SKM-1 treated with dmso at 0.1 percent for 144 hours (cell line): ENCODE measurements at regions not wholly inside any gene's neighbourhood (a gene's known extent, or its start where the extent isn't known, plus 50 kb on each side); places are given as distances from the start of the nearest gene placed in this dataset.

ENCODE experiments used
- DNase-seq: peaks from one replicate; lab custom pipeline; 2025; ENCODE audit not compliant: unreplicated experiment; lab: John Stamatoyannopoulos, UW

- DNase-seq: no peak
Observed at GRCh38 chr15:69828181-69828828, 269.4 kb downstream of the TLE3 start.

- DNase-seq: no peak
Observed at GRCh38 chr15:69829974-69830373, 267.7 kb downstream of the TLE3 start.

GRCh38 chr15:69830430-69830829, 267.3 kb downstream of the TLE3 start:
- no peak for DNase-seq

- no peak for DNase-seq
Observed at GRCh38 chr15:69830876-69831275, 266.8 kb downstream of the TLE3 start.

DNA sequence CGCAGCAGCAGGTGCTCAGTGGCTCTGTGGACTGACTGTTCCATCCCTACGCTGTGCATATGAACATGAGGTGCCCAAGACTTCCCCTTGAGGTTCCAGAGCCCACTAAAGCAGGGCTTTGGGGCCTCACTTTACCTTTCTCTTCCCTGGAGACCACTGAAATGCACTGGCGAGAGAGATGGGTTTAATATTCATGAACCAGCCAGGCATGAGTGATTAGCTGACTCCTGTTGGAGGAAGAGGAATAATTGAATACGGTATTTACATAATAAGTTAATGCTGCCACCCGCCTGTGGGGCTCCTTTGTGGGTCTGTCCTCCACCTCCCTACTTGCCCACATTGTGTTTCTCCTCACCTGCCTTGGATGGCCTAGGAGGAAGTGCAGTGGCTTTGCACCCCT, 263.4 kb downstream of the TLE3 start:
- no peak for DNase-seq

GRCh38 chr15:69834761-69835160, 263.0 kb downstream of the TLE3 start:
- no peak for DNase-seq

GRCh38 chr15:69836048-69836447, 261.7 kb downstream of the TLE3 start:
- no peak for DNase-seq

DNA sequence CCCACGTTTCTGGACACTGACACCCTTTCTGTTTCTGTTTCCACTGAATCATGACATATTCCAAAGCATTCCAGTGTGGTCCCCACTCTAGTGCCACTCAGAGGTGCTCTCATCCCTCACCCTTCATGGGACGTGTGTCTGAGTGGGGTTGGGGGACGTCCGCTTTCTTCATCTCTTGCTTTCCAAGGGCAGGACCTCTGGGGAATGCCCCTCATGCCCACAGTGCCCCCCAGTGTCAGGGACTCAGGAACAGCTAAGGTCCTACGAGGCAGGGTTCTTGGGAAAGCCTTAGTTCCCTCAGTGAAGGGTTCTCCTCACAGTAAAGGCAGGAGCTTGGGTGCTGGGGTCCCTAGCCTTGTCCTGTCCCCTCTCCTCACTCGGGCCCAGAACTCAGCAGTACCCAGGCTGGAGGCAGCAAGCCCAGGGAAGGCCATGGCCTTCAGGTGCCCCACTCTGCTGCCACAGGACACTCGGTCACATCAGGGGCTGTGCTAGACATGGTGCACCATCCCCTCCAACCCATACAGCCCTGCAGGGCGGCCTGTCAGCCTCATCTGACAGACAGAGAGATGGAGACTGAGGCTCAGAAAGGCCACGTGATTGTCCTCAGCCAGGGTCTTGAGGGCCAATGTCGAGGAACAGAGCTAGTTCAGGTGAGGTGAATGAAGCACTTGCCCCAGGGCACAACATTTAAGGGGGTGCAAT, 261.0 kb downstream of the TLE3 start:
- DNase-seq: no peak

DNA sequence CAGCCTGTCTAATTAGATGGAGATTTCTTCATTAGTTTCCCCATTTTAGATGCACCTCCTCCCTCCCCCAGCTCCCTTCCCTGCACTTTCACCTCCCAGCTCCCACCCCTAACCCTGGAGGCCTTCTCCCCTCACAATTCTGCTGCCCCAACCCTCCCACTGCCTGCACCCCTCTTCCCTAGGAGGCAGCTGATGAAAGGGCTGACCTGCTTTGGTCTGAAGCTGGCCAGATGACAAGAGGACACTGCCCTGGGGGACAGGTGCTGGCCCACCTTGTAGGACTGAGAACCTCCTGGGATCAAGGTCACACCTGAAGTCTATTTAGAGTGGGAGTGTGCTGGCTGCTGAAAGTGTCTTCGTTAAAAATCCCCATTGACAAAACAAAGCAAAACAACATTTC, 259.4 kb downstream of the TLE3 start:
- DNase-seq: no peak

GRCh38 chr15:69838994-69839393, 258.7 kb downstream of the TLE3 start:
- no peak for DNase-seq

DNA sequence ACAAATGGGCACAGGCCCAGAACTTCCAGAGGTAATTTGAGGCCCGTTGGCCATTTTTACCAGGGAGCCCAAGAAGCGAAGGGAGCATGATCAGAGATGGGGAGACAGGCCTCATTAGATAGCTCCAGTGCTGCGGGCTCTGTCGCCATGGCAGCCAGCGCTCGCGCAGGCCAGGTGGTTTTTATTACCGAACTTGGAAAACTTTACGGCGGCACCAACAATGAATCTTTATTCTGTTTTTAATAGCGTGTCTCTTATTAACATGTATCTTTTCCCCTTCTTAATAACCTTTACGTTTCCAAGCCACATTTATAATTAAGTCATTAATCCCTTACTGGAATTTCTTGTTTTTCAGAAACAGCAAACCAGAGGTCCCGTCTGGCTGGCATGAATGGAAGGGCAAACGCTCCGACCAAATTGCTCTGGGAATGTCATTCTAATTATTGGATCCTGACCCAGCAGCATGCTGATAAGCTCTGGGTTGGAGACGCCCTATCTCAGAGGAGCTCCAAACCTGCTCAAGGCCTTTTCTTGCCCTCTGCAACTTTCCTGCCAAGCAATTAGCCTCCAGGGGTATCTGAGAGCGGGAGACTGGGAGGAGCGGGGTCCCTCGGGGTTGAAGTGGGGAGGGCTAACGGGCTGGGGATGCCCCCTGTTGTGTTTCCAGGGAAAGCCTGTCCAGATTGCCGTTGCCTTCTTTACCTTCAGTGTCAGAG, 256.4 kb downstream of the TLE3 start:
- no peak for DNase-seq

DNA sequence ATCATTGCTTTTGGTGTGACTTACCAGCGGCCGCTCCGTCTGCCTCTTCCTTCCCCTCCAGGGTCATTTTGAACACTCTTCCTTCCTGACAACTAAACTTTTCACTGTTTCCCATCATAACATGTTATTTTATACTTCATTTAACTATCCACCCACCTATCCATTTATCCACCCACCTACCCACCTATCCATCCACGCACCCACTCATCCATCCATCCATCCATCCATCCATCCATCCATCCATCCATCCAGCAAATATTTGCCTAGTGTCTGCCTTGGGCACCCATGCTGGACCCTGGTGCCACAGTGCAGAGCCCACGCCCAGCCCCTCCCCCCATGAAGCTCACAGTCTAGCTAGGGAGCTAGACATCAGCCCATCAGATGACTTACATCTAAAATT, 254.9 kb downstream of the TLE3 start:
- no peak for DNase-seq

GRCh38 chr15:69843276-69843899, 254.3 kb downstream of the TLE3 start:
- DNase-seq: no peak

GRCh38 chr15:69843900-69844304, 253.8 kb downstream of the TLE3 start:
- no peak for DNase-seq

DNA sequence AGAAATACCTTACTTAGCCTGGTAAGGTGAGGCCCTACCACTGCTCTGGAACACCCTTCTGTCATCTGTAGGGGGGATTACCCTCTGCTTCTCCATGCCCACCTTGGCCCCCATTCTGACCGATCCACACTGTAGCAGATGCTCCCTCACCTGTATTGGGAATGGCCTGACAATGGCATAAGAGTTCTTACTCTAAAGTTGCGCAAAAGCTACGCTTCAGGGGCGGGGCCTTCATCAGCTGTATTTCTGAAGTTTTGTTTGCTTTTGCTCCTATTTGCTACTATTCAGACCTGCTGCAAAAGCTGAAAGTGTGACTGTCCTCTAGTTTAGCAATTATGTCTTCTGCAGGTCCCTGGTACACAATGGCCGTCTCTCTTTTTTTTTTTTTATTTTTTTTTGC, 252.6 kb downstream of the TLE3 start:
- no peak for DNase-seq

DNA sequence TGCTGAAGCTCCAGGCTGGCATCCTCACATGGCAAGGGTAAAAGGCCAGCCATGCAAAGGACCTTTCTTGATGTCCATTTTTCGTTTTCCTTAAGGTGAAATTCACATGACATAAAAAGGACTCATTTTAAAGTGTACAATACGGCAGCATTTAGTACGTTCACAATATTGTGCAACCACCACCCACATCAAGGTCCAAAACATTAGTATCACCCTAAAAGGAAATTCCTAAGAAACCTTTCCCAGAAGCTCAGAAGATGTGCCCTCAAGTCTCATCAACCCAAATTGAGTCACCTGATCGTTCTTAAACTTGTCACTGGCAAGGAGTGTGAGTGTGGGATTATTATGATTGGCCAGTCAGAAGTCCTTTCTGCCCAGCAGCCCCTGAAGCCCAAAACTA, 250.1 kb downstream of the TLE3 start:
- no peak for DNase-seq

GRCh38 chr15:69848096-69848495, 249.6 kb downstream of the TLE3 start:
- DNase-seq: no peak

GRCh38 chr15:69848551-69849231, 249.0 kb downstream of the TLE3 start:
- no peak for DNase-seq

DNA sequence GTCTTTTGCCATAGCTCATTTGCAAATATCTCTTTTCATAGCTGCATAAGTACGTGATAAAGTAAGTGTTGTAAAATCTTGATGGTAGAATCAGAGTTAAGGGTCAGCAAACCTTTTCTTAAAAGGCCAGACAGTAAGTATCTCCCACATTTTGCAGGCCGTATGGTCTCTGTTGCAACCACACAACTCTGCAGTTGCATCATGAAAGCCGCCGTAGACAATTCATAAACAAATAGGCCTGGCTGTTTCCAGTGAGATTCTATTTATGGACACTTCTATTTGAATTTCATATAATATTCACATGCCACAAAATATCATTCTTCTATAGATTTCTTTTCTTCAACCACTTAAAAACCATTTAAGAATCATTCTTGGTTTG, 248.5 kb downstream of the TLE3 start:
- DNase-seq: no peak

GRCh38 chr15:69852482-69852881, 245.2 kb downstream of the TLE3 start:
- DNase-seq: no peak

DNA sequence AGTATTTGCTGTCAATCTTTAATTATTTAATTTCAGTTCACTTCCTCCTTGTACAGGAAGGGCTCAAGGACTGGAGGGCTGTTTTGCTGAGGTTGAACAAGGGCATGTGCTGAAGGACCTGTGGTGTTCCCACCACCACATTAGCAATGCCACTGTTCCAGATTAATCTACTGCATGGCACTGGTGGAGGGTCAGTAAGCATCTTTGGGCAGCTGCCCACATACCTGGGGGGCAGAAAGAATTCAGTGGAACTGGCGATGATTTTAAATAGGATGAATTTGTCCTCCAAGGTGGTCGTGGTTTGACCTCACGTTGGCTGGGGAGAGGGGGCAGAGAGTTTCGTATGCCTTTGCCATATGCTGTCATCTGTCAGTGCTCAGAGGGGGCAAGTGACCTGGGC, 244.8 kb downstream of the TLE3 start:
- no peak for DNase-seq
